ENCODE measurements at regions not wholly inside any gene's neighbourhood (a gene's known extent, or its start where the extent isn't known, plus 50 kb on each side); places are given as distances from the start of the nearest gene placed in this dataset.

GRCh38 chr20:63122626-63123025, 93.3 kb downstream of the YTHDF1 start:
- H3K36me3 Mint-ChIP-seq: no peaks in the 10 kb centered on the region
- no peak overlapping the region for H3K27ac Mint-ChIP-seq
- no peak for ATAC-seq
- H3K27me3 Mint-ChIP-seq: peaks cover 61% of the 10 kb centered on the region
- H3K4me1 Mint-ChIP-seq: no peaks in the 10 kb centered on the region
- H3K9me3 Mint-ChIP-seq: peaks cover 2% of the 10 kb centered on the region
- H3K4me3 Mint-ChIP-seq: no peak overlapping the region

- no peaks in the 10 kb centered on the region for H3K4me1 Mint-ChIP-seq
- ATAC-seq: no peak
- H3K4me3 Mint-ChIP-seq: no peak overlapping the region
- H3K27me3 Mint-ChIP-seq: peaks cover 68% of the 10 kb centered on the region
- peaks cover 2% of the 10 kb centered on the region for H3K9me3 Mint-ChIP-seq
- H3K36me3 Mint-ChIP-seq: no peaks in the 10 kb centered on the region
- H3K27ac Mint-ChIP-seq: no peak overlapping the region
These were observed 94.1 kb downstream of the YTHDF1 start for GRCh38 chr20:63121749-63122405.

- ATAC-seq: no peak
- H3K9me3 Mint-ChIP-seq: peaks cover 2% of the 10 kb centered on the region
- H3K27me3 Mint-ChIP-seq: peaks cover 71% of the 10 kb centered on the region
These were observed 94.7 kb downstream of the YTHDF1 start for GRCh38 chr20:63121246-63121645.

GRCh38 chr20:63120808-63121090, 95.2 kb downstream of the YTHDF1 start:
- Mint-ChIP-seq H3K36me3 (no peaks in the 10 kb centered on the region), H3K4me1 (no peaks in the 10 kb centered on the region), H3K27ac (no peak overlapping the region), H3K27me3 (peaks cover 71% of the 10 kb centered on the region), H3K9me3 (peaks cover 2% of the 10 kb centered on the region), H3K4me3 (no peak overlapping the region)
- no peak for ATAC-seq

More at GRCh38 chr20:63121246-63121645, 94.7 kb downstream of the YTHDF1 start:
- no peaks in the 10 kb centered on the region for H3K4me1 Mint-ChIP-seq
- no peak overlapping the region for H3K4me3 Mint-ChIP-seq
- no peaks in the 10 kb centered on the region for H3K36me3 Mint-ChIP-seq
- H3K27ac Mint-ChIP-seq: no peak overlapping the region

- Mint-ChIP-seq H3K27ac (no peak overlapping the region), H3K36me3 (no peaks in the 10 kb centered on the region), H3K27me3 (peaks cover 72% of the 10 kb centered on the region), H3K4me3 (no peak overlapping the region), H3K4me1 (no peaks in the 10 kb centered on the region), H3K9me3 (peaks cover 2% of the 10 kb centered on the region)
- no peak for ATAC-seq
These were observed 95.7 kb downstream of the YTHDF1 start for GRCh38 chr20:63119963-63120807.

GRCh38 chr20:63119121-63119962, 96.6 kb downstream of the YTHDF1 start:
- Mint-ChIP-seq H3K36me3 (no peaks in the 10 kb centered on the region), H3K27ac (no peak overlapping the region), H3K4me1 (no peaks in the 10 kb centered on the region), H3K4me3 (no peak overlapping the region), H3K9me3 (peaks cover 2% of the 10 kb centered on the region), H3K27me3 (peaks cover 72% of the 10 kb centered on the region)
- no peak for ATAC-seq

DNA sequence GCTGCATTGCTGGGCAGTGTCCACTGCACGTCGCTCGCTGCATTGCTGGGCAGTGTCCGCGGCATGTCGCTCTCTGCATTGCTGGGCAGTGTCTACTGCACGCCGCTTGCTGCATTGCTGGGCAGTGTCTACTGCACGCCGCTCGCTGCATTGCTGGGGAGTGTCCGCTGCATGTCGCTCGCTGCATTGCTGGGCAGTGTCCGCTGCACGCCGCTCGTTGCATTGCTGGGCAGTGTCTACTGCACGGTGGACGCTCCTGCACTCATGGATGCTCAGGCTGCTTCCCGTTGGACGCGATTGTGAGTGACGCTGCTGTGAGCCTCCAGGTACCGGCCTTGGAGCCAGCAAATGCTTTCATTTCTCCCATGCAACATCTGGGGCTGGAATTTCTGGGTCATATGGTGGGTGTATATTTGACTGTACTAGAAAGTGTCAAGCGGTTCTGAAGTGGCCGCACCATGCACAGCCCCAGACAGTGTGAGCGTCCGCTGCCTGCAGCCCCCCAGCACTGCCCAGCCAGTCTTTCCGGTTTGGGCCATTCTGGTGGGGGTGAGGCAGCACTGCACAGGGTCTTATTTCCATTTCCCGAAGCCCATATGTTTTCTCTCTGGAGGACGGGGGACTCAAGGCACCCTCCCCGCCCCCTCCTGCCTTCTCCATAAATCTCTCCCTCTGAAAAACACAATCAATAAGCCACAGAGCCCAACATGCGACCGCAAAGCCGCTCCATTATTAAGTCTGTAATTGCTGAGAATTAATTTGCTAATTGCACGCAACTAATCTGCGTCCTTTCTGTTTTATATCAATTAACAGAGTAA, 97.4 kb downstream of the YTHDF1 start:
- Mint-ChIP-seq H3K27ac (no peak overlapping the region), H3K27me3 (peaks cover 74% of the 10 kb centered on the region), H3K9me3 (peaks cover 2% of the 10 kb centered on the region), H3K4me1 (no peaks in the 10 kb centered on the region), H3K36me3 (no peaks in the 10 kb centered on the region), H3K4me3 (no peak overlapping the region)
- ATAC-seq: no peak

- no peak overlapping the region for H3K27ac Mint-ChIP-seq
- peaks cover 78% of the 10 kb centered on the region for H3K27me3 Mint-ChIP-seq
These were observed 98.1 kb downstream of the YTHDF1 start for GRCh38 chr20:63117661-63118302.

GRCh38 chr20:63117151-63117550, 98.8 kb downstream of the YTHDF1 start:
- peaks cover 78% of the 10 kb centered on the region for H3K27me3 Mint-ChIP-seq
- no peak for ATAC-seq
- H3K27ac Mint-ChIP-seq: no peak overlapping the region
- no peaks in the 10 kb centered on the region for H3K4me1 Mint-ChIP-seq
- no peaks in the 10 kb centered on the region for H3K9me3 Mint-ChIP-seq
- H3K4me3 Mint-ChIP-seq: no peak overlapping the region
- H3K36me3 Mint-ChIP-seq: no peaks in the 10 kb centered on the region

More at GRCh38 chr20:63117661-63118302, 98.1 kb downstream of the YTHDF1 start:
- H3K9me3 Mint-ChIP-seq: peaks cover 2% of the 10 kb centered on the region
- no peak for ATAC-seq
- H3K36me3 Mint-ChIP-seq: no peaks in the 10 kb centered on the region
- no peaks in the 10 kb centered on the region for H3K4me1 Mint-ChIP-seq
- H3K4me3 Mint-ChIP-seq: no peak overlapping the region

DNA sequence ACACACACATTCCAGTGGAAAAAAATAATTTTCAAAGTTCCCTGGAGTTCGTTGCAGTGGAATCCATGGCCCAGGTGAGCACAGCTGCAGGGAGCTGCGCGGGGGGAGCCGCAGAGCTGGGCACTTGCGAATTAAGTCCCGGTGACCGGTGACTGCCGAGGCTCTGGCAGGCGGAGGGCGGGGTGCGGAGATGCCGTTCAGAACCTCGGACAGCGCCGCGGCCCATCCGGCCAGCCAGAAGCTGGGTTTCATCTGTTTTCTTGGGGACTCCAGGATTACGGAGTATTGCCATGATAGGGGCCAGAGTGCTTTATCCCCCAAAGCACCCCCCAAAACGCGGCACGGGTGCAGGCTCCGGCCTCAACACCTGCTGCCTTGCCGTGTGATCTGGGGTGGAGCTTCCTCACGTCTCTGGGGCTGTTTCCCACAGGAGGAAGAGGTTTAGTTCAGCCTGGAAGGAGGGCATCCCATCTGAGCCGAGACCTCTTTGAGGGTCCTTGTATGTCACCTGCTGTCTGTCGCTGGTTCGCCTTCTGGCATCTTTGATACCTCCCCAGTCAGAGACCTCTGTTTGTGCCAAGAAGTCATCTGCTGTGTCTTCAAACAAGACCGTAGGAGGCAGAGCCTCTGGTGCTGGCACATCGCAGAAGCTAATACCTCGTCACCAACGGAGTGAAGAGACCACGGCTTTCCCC, 99.4 kb downstream of the YTHDF1 start:
- Mint-ChIP-seq H3K4me1 (no peaks in the 10 kb centered on the region), H3K27ac (no peak overlapping the region), H3K27me3 (peaks cover 78% of the 10 kb centered on the region), H3K9me3 (peaks cover 5% of the 10 kb centered on the region), H3K36me3 (no peaks in the 10 kb centered on the region), H3K4me3 (no peak overlapping the region)
- no peak for ATAC-seq

- H3K9me3 Mint-ChIP-seq: peaks cover 5% of the 10 kb centered on the region
- no peaks in the 10 kb centered on the region for H3K4me1 Mint-ChIP-seq
- H3K36me3 Mint-ChIP-seq: no peaks in the 10 kb centered on the region
- H3K27me3 Mint-ChIP-seq: peaks cover 71% of the 10 kb centered on the region
- no peak overlapping the region for H3K27ac Mint-ChIP-seq
- no peak for ATAC-seq
- no peak overlapping the region for H3K4me3 Mint-ChIP-seq
These were observed 100.1 kb downstream of the YTHDF1 start for GRCh38 chr20:63115651-63116411.

- Mint-ChIP-seq H3K4me3 (no peak overlapping the region), H3K27me3 (peaks cover 65% of the 10 kb centered on the region), H3K9me3 (peaks cover 7% of the 10 kb centered on the region), H3K4me1 (no peaks in the 10 kb centered on the region), H3K27ac (no peak overlapping the region), H3K36me3 (no peaks in the 10 kb centered on the region)
- ATAC-seq: no peak
These were observed 101.1 kb downstream of the YTHDF1 start for GRCh38 chr20:63114693-63115311.

All from stimulated activated memory B cell treated with anti-CD40 and anti-IgM and Interleukin-4, amounts not matched to agents 10 μg/mL and 1 μg/mL and 100 μg/mL, for 72 hours (primary cell).